IMR-90 (cell line): ENCODE measurements at regions not wholly inside any gene's neighbourhood (a gene's known extent, or its start where the extent isn't known, plus 50 kb on each side); places are given as distances from the start of the nearest gene placed in this dataset.
A peak's percentile ranks its signal among the peaks of the same experiment; 100 is the strongest.

Source experiments
- ATAC-seq: fragments of 200-7000 bp; cut with Tn5 transposase; 2 replicates; pipeline ENCODE4 v1.9.1; 2020; ENCODE audit warnings: low read depth, mild to moderate bottlenecking, moderate library complexity
- BruUV-seq: library from RNA; stranded (reverse); fragments of 400-500 nt; replicated peaks from 2 replicates; lab custom pipeline; 2021; lab: Mats Ljungman, UMichigan
- CTCF ChIA-PET: fragments of 300-600 bp; formaldehyde crosslinking; extraction: SDS; loops from one replicate; lab custom pipeline; 2021; ENCODE audit warnings: antibody characterized with exemption; lab: Yijun Ruan, JAX
- POLR2A ChIA-PET: fragments of 300-600 bp; sonication (Branson Sonifier 250); formaldehyde crosslinking; loops from one replicate; lab custom pipeline; 2022; ENCODE audit warnings: antibody characterized with exemption; ENCODE audit not compliant: unreplicated experiment; lab: Charles Lee
- DNase-seq: peaks from one replicate; pipeline ENCODE4 v3.0.0; 2013
- H2AFZ ChIP-seq: replicated peaks from 2 replicates; pipeline ENCODE3; 2013; ENCODE audit warnings: low read length, mild to moderate bottlenecking; ENCODE audit not compliant: poor library complexity
- H2AK5ac ChIP-seq: 2 replicates; pipeline ENCODE4 v1.6.1; 2013; ENCODE audit warnings: low read depth, low read length, inconsistent platforms
- H2AK9ac ChIP-seq: replicated peaks from 2 replicates; pipeline ENCODE3; 2013; ENCODE audit warnings: mild to moderate bottlenecking, low read depth, low read length, moderate library complexity; ENCODE audit not compliant: poor library complexity
- H2BK120ac ChIP-seq: 2 replicates; pipeline ENCODE4 v1.6.1; 2013; ENCODE audit warnings: low read depth, low read length, inconsistent platforms
- H2BK15ac ChIP-seq: 3 replicates; pipeline ENCODE4 v1.6.1; 2013; ENCODE audit warnings: low read depth, low read length, inconsistent platforms
- H2BK20ac ChIP-seq: 2 replicates; pipeline ENCODE4 v1.6.1; 2013; ENCODE audit warnings: low read depth, mild to moderate bottlenecking, inconsistent platforms, low read length, moderate library complexity
- H2BK5ac ChIP-seq: 2 replicates; pipeline ENCODE4 v1.6.1; 2013; ENCODE audit warnings: mild to moderate bottlenecking, low read depth, low read length, inconsistent platforms; ENCODE audit not compliant: poor library complexity, severe bottlenecking
- H3K14ac ChIP-seq: replicated peaks from 2 replicates; pipeline ENCODE4 v1.6.1; 2013; ENCODE audit warnings: low read depth, low read length, inconsistent platforms
- H3K18ac ChIP-seq: 2 replicates; pipeline ENCODE4 v1.6.1; 2013; ENCODE audit warnings: low read depth, low read length, control low read depth
- H3K23ac ChIP-seq: 2 replicates; pipeline ENCODE4 v1.6.1; 2013; ENCODE audit warnings: low read depth, low read length, inconsistent platforms
- H3K27ac ChIP-seq: 2 replicates; pipeline ENCODE4 v1.5.1; 2013; ENCODE audit warnings: mild to moderate bottlenecking, control low read depth, low read length; ENCODE audit not compliant: insufficient read depth
- H3K27me3 ChIP-seq: 2 replicates; pipeline ENCODE4 v1.6.1; 2013; ENCODE audit warnings: low read length; ENCODE audit not compliant: control insufficient read depth, insufficient read depth
- H3K36me3 ChIP-seq: 2 replicates; pipeline ENCODE4 v1.6.1; 2013; ENCODE audit warnings: low read length, mixed read lengths; ENCODE audit not compliant: control insufficient read depth, insufficient read depth
- H3K4ac ChIP-seq: 2 replicates; pipeline ENCODE4 v1.6.1; 2013; ENCODE audit warnings: low read depth, low read length, inconsistent platforms
- H3K4me1 ChIP-seq: 2 replicates; pipeline ENCODE4 v1.6.1; 2013; ENCODE audit warnings: low read length, mixed read lengths; ENCODE audit not compliant: control insufficient read depth, insufficient read depth
- H3K4me2 ChIP-seq: 2 replicates; pipeline ENCODE4 v1.6.1; 2013; ENCODE audit warnings: low read depth, mild to moderate bottlenecking, control low read depth, low read length, moderate library complexity
- H3K4me3 ChIP-seq: 2 replicates; pipeline ENCODE4 v1.5.1; 2013; ENCODE audit warnings: low read depth, mild to moderate bottlenecking, control low read depth, low read length, moderate library complexity; ENCODE audit not compliant: insufficient read depth
- H3K56ac ChIP-seq: 2 replicates; pipeline ENCODE4 v1.6.1; 2013; ENCODE audit warnings: low read length, inconsistent platforms; ENCODE audit not compliant: insufficient read depth; ENCODE audit errors: extremely low read depth
- H3K79me1 ChIP-seq, 2 experiments: 2 replicates each; pipeline ENCODE4 v1.6.1; 2013; ENCODE audit warnings: low read length in 2 of 2, inconsistent platforms in 1 of 2, low read depth in 1 of 2
- H3K9ac ChIP-seq: 2 replicates; pipeline ENCODE4 v1.6.1; 2013; ENCODE audit warnings: low read depth, low read length, control low read depth
- H3K9me1 ChIP-seq: 2 replicates; pipeline ENCODE4 v1.6.1; 2013; ENCODE audit warnings: low read length, inconsistent platforms; ENCODE audit not compliant: insufficient read depth
- H3K9me3 ChIP-seq: 2 replicates; pipeline ENCODE4 v1.6.1; 2013; ENCODE audit warnings: low read length; ENCODE audit not compliant: control insufficient read depth, insufficient read depth
- H4K20me1 ChIP-seq: 2 replicates; pipeline ENCODE4 v1.6.1; 2013; ENCODE audit warnings: low read length, inconsistent platforms; ENCODE audit not compliant: insufficient read depth
- H4K5ac ChIP-seq: 2 replicates; pipeline ENCODE4 v1.6.1; 2013; ENCODE audit warnings: mild to moderate bottlenecking, low read depth, low read length, control low read depth
- H4K8ac ChIP-seq, 2 experiments: 2 replicates each; pipeline ENCODE4 v1.6.1; 2013; ENCODE audit warnings: low read depth in 2 of 2, low read length in 2 of 2, control low read depth in 1 of 2, inconsistent platforms in 1 of 2
- H4K91ac ChIP-seq: 2 replicates; pipeline ENCODE4 v1.6.1; 2013; ENCODE audit warnings: low read depth, low read length, inconsistent platforms; ENCODE audit not compliant: insufficient read depth
- FOS ChIP-seq: fragments of 150-350 bp; IDR thresholded peaks from 2 replicates; pipeline ENCODE4 v1.6.1; 2016; ENCODE audit warnings: low read depth, low read length
- MAFK ChIP-seq: IDR thresholded peaks from 2 replicates; pipeline ENCODE4 v1.6.1; 2012; ENCODE audit warnings: low read depth, low read length, improper control_type of control experiment
- MAZ ChIP-seq: IDR thresholded peaks from 2 replicates; pipeline ENCODE4 v1.6.1; 2012; ENCODE audit warnings: low read depth, mild to moderate bottlenecking, low read length, improper control_type of control experiment, moderate library complexity, borderline replicate concordance
- MXI1 ChIP-seq: IDR thresholded peaks from 2 replicates; pipeline ENCODE4 v1.6.1; 2012; ENCODE audit warnings: low read depth, mild to moderate bottlenecking, low read length, moderate library complexity, borderline replicate concordance
- NFE2L2 ChIP-seq: fragments of 150-350 bp; IDR thresholded peaks from 2 replicates; pipeline ENCODE4 v1.6.1; 2016; ENCODE audit warnings: low read depth, mild to moderate bottlenecking, low read length
- POLR2A ChIP-seq: IDR thresholded peaks from 2 replicates; pipeline ENCODE4 v1.6.1; 2012; ENCODE audit warnings: mild to moderate bottlenecking, low read depth, low read length
- RAD21 ChIP-seq: IDR thresholded peaks from 2 replicates; pipeline ENCODE4 v1.6.1; 2012; ENCODE audit warnings: low read length, improper control_type of control experiment
- RCOR1 ChIP-seq: IDR thresholded peaks from 2 replicates; pipeline ENCODE4 v1.6.1; 2012; ENCODE audit warnings: mild to moderate bottlenecking, low read length, improper control_type of control experiment; ENCODE audit not compliant: insufficient replicate concordance
- RFX5 ChIP-seq: IDR thresholded peaks from 2 replicates; pipeline ENCODE4 v1.8.0; 2012; ENCODE audit warnings: low read depth, mild to moderate bottlenecking, low read length, moderate library complexity
- SMC3 ChIP-seq: fragments of 150-350 bp; IDR thresholded peaks from 2 replicates; pipeline ENCODE4 v1.6.1; 2016; ENCODE audit warnings: low read depth, mild to moderate bottlenecking, antibody characterized with exemption, low read length, moderate library complexity
- WGBS, 2 experiments: methylation state at CpG; one replicate each; pipeline versions ENCODE4 v1.1.5 to v1.1.7; 2013; ENCODE audit warnings: missing lambda C conversion rate in 2 of 2; ENCODE audit not compliant: insufficient read length in 1 of 2; ENCODE audit errors: extremely low coverage in 2 of 2; 5-methylcytosine and 5-hydroxymethylcytosine counted together
- dilution Hi-C: fragments of 300-500 bp; cut with HindIII; formaldehyde crosslinking; loops from one replicate; pipeline ENCODE4 v1.14.3; 2018; ENCODE audit warnings: low sequenced_read_pairs; ENCODE audit not compliant: unreplicated experiment
- in situ Hi-C: fragments of 300-500 bp; cut with MboI; formaldehyde crosslinking; loops from 3 replicates; pipeline ENCODE4 v1.14.3; 2019; ENCODE audit warnings: low sequenced_read_pairs, inconsistent platforms, mixed read lengths
- intact Hi-C: fragments of 100-400 bp; cut with micrococcal nuclease; formaldehyde crosslinking; loops from 2 replicates; pipeline ENCODE4 v1.10.0; 2022
- TF ChIP-seq, protein P1 (sequence below): conservative IDR thresholded peaks from 2 replicates; pipeline ENCODE4 v1.5.1; 2012; ENCODE audit warnings: mild to moderate bottlenecking, low read depth, low read length, improper control_type of control experiment
- TF ChIP-seq, protein P2 (sequence below): fragments of 150-350 bp; IDR thresholded peaks from 2 replicates; pipeline ENCODE4 v1.6.1; 2016; ENCODE audit warnings: low read depth, mild to moderate bottlenecking, low read length, moderate library complexity, borderline replicate concordance
- TF ChIP-seq, protein P3 (sequence below): fragments of 150-350 bp; IDR thresholded peaks from 2 replicates; pipeline ENCODE4 v1.6.1; 2017; ENCODE audit warnings: mild to moderate bottlenecking, antibody characterized with exemption, low read length, low read depth

DNA sequence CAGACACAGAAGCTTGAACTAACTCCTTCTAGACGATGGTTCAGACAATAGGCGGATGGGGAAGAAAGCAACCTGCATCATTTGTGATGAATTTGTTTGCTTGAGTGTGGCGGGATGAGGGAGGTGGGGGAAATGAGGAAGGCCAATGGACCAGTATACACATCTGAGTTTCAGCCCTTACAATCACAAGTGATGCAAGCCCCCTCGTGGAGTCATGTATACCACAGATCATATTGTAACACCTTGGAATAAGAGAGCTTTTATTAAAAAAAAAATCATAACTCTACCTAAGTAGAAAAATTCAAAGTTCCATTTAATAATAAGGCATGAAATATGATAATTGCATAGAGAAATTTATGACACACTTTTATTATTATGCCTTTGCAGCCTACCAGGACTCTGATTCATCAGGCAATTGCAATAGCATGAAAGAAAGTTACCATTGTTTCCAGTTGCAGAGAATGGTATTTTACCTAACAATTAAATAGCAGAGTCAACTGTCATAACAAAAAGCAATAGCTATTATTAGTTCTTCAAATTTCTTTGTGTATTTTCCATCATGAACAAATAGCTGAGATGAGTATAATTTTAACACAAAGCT, 230.2 kb upstream of the AKR1E2 start:
- no peak overlapping the region for H3K56ac ChIP-seq
- no peak overlapping the region for H3K18ac ChIP-seq
- H2AK5ac ChIP-seq = no peak overlapping the region
- in situ Hi-C loops = no loop called here
- BruUV-seq = no TSS peak
- no peaks in the 10 kb centered on the region for H3K4me1 ChIP-seq
- ChIA-PET POLR2A (no interaction called here), CTCF (no interaction called here)
- H3K4ac ChIP-seq = no peak overlapping the region
- H3K4me3 ChIP-seq = no peak overlapping the region
- H3K14ac ChIP-seq = no peak overlapping the region
- no peak overlapping the region for H3K23ac ChIP-seq
- peak; percentile 35 for DNase-seq
- dilution Hi-C loops = no loop called here
- no peak for ATAC-seq
- no peak overlapping the region for H2BK5ac ChIP-seq
- H4K5ac ChIP-seq = no peak overlapping the region
- no peaks in the 10 kb centered on the region for H3K79me1 ChIP-seq
- no peak overlapping the region for H2AFZ ChIP-seq
- no peak overlapping the region for H3K9ac ChIP-seq
- no peak overlapping the region for H2BK120ac ChIP-seq
- intact Hi-C loops = no loop called here
- no peaks in the 10 kb centered on the region for H3K36me3 ChIP-seq
- no CpG with 5 or more reads among the region's 4 CpGs for WGBS, 2 experiments
- H2BK20ac ChIP-seq = no peak overlapping the region
- no peaks in the 10 kb centered on the region for H3K9me3 ChIP-seq
- no peak overlapping the region for H3K4me2 ChIP-seq
- H3K27me3 ChIP-seq = no peaks in the 10 kb centered on the region
- TF ChIP-seq MXI1 = no peak
- TF ChIP-seq POLR2A = no peak
- no peak for TF ChIP-seq MAFK
- TF ChIP-seq, protein P1, sequence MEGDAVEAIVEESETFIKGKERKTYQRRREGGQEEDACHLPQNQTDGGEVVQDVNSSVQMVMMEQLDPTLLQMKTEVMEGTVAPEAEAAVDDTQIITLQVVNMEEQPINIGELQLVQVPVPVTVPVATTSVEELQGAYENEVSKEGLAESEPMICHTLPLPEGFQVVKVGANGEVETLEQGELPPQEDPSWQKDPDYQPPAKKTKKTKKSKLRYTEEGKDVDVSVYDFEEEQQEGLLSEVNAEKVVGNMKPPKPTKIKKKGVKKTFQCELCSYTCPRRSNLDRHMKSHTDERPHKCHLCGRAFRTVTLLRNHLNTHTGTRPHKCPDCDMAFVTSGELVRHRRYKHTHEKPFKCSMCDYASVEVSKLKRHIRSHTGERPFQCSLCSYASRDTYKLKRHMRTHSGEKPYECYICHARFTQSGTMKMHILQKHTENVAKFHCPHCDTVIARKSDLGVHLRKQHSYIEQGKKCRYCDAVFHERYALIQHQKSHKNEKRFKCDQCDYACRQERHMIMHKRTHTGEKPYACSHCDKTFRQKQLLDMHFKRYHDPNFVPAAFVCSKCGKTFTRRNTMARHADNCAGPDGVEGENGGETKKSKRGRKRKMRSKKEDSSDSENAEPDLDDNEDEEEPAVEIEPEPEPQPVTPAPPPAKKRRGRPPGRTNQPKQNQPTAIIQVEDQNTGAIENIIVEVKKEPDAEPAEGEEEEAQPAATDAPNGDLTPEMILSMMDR = no peak
- no peak for TF ChIP-seq RFX5
- no peak for TF ChIP-seq RCOR1
- TF ChIP-seq SMC3 = no peak
- TF ChIP-seq MAZ = no peak
- no peak for TF ChIP-seq FOS
- TF ChIP-seq, protein P2, sequence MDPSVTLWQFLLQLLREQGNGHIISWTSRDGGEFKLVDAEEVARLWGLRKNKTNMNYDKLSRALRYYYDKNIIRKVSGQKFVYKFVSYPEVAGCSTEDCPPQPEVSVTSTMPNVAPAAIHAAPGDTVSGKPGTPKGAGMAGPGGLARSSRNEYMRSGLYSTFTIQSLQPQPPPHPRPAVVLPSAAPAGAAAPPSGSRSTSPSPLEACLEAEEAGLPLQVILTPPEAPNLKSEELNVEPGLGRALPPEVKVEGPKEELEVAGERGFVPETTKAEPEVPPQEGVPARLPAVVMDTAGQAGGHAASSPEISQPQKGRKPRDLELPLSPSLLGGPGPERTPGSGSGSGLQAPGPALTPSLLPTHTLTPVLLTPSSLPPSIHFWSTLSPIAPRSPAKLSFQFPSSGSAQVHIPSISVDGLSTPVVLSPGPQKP = no peak
- no peak for TF ChIP-seq NFE2L2
- TF ChIP-seq RAD21 = no peak
- TF ChIP-seq, protein P3, sequence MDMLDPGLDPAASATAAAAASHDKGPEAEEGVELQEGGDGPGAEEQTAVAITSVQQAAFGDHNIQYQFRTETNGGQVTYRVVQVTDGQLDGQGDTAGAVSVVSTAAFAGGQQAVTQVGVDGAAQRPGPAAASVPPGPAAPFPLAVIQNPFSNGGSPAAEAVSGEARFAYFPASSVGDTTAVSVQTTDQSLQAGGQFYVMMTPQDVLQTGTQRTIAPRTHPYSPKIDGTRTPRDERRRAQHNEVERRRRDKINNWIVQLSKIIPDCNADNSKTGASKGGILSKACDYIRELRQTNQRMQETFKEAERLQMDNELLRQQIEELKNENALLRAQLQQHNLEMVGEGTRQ = no peak
- H2BK15ac ChIP-seq = no peak overlapping the region
- no peaks in the 10 kb centered on the region for H4K20me1 ChIP-seq
- no peak overlapping the region for H2AK9ac ChIP-seq
- H4K91ac ChIP-seq = no peak overlapping the region
- H4K8ac ChIP-seq = no peak overlapping the region
- 0 out of 2 replicates have a peak, but pooled peaks cover 3% of the 10 kb centered on the region for H3K9me1 ChIP-seq
- H3K27ac ChIP-seq = no peak overlapping the region
